GM10248 (cell line): ENCODE measurements at regions not wholly inside any gene's neighbourhood (a gene's known extent, or its start where the extent isn't known, plus 50 kb on each side); places are given as distances from the start of the nearest gene placed in this dataset.

Experiments used
- CTCF ChIA-PET: fragments of 300-600 bp; sonication (Branson Sonifier 250); formaldehyde crosslinking; extraction: SDS; loops from one replicate; lab custom pipeline; 2021; ENCODE audit warnings: antibody characterized with exemption; lab: Yijun Ruan, JAX
- POLR2A ChIA-PET: fragments of 350-650 bp; sonication (Branson Sonifier 250); formaldehyde crosslinking; extraction: SDS; loops from one replicate; lab custom pipeline; 2020; ENCODE audit warnings: antibody characterized with exemption; lab: Yijun Ruan, JAX
- DNase-seq: peaks from one replicate; pipeline ENCODE4 v3.0.0; 2012; ENCODE audit errors: extremely low spot score
- CTCF ChIP-seq: IDR thresholded peaks from 2 replicates; pipeline ENCODE4 v1.5.1; 2012; ENCODE audit warnings: mild to moderate bottlenecking, low read depth; ENCODE audit errors: extremely low read depth, missing control alignments, control extremely low read depth

GRCh38 chr20:21614980-21615379, 90.5 kb upstream of the PAX1 start:
- DNase-seq, result no peak
- TF ChIP-seq CTCF, result no peak
- ChIA-PET CTCF (interaction anchor here (0.6 to 3.0 kb wide), 24 partner anchors 9 to 782 kb away, joined by 3 to 27 read pairs (median 4); no protein-coding TSS in a partner anchor), POLR2A (no interaction called here)

GRCh38 chr20:21613512-21613911, 92.0 kb upstream of the PAX1 start:
- POLR2A ChIA-PET, result no interaction called here
- CTCF ChIA-PET, result interaction anchor here (1.0 to 3.0 kb wide), 5 partner anchors 13 to 378 kb away, joined by 3 to 27 read pairs (median 12); no protein-coding TSS in a partner anchor
- DNase-seq, result no peak
- TF ChIP-seq CTCF, result no peak

GRCh38 chr20:21609981-21610380, 95.5 kb upstream of the PAX1 start:
- TF ChIP-seq CTCF, result no peak
- DNase-seq, result no peak
- ChIA-PET CTCF (interaction anchor here (0.9 kb wide), 1 partner anchor 80 kb away, joined by 3 read pairs; no protein-coding TSS in a partner anchor), POLR2A (no interaction called here)

GRCh38 chr20:21609221-21609620, 95.4 kb upstream of the NKX2-2 start:
- ChIA-PET CTCF (interaction anchor here (0.9 to 1.5 kb wide), 2 partner anchors 11 to 80 kb away, joined by 3 to 4 read pairs; no protein-coding TSS in a partner anchor), POLR2A (no interaction called here)
- DNase-seq, result no peak
- no peak for TF ChIP-seq CTCF

- DNase-seq, result no peak
- TF ChIP-seq CTCF, result no peak
- ChIA-PET POLR2A (no interaction called here), CTCF (interaction anchor here (1.5 kb wide), 1 partner anchor 11 kb away, joined by 4 read pairs; no protein-coding TSS in a partner anchor)
Measured at GRCh38 chr20:21608777-21609176, 94.9 kb upstream of the NKX2-2 start.

GRCh38 chr20:21607971-21608725, 94.3 kb upstream of the NKX2-2 start:
- TF ChIP-seq CTCF, result no peak
- no peak for DNase-seq
- POLR2A ChIA-PET, result no interaction called here
- CTCF ChIA-PET, result interaction anchor here (1.5 kb wide), 1 partner anchor 10 kb away, joined by 4 read pairs; no protein-coding TSS in a partner anchor
